ENCODE measurements at regions not wholly inside any gene's neighbourhood (a gene's known extent, or its start where the extent isn't known, plus 50 kb on each side); places are given as distances from the start of the nearest gene placed in this dataset.
A peak's percentile ranks its signal among the peaks of the same experiment; 100 is the strongest.
"Not testable (repeated sequence)": the region's sequence is repeated elsewhere in the genome, so short reads cannot be mapped to it uniquely, and the experiment has no call there.

DNA sequence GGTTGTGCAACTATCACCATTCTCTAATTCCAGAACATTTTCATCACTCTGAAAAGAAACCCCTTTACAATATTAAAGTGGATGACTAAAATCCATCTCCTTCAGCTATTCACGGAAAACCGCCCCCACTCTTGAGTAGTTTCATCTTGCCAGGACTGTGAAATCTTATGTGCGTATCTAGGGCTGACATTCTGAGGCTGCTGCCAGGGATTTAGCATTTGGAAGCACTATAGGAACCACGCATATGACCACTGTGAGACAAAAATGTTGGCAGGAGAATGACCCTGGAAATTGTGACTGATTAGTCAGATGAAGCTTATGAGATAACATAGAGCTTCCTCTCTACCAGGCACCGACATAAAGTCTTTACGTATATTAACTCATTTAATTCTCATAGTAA is 305.2 kb upstream of the PDE3A start:
- 91% methylated on average over 6 of the region's 6 CpGs for WGBS
- Histone ChIP-seq H3K27me3 (ENCODE audit: control insufficient read depth in 4 of 4, insufficient read depth in 4 of 4, low read length in 3 of 4) (no peaks in the 10 kb centered on the region), H3K4me3 (ENCODE audit: low read depth in 1 of 3, low read length in 3 of 3) (no peak overlapping the region), H3K27ac (ENCODE audit: low read depth in 1 of 2, low read length in 2 of 2) (no peak overlapping the region), H3K4me1 (ENCODE audit: control insufficient read depth in 4 of 4, insufficient read depth in 4 of 4, low read length in 3 of 4) (no peaks in the 10 kb centered on the region), H3K9ac (ENCODE audit: low read depth in 1 of 2, low read length in 2 of 2) (no peak overlapping the region), H3K36me3 (ENCODE audit: control insufficient read depth in 4 of 4, insufficient read depth in 3 of 4, low read depth in 1 of 4, low read length in 3 of 4) (no peaks in the 10 kb centered on the region), H3K9me3 (ENCODE audit: control insufficient read depth in 4 of 4, low read length in 3 of 4) (no peaks in the 10 kb centered on the region)
- DNase-seq (ENCODE audit: low spot score), result no peak
- TF ChIP-seq JUND (IDR thresholded peaks at IDR 0.05), result no peak
- TF ChIP-seq, protein P1, sequence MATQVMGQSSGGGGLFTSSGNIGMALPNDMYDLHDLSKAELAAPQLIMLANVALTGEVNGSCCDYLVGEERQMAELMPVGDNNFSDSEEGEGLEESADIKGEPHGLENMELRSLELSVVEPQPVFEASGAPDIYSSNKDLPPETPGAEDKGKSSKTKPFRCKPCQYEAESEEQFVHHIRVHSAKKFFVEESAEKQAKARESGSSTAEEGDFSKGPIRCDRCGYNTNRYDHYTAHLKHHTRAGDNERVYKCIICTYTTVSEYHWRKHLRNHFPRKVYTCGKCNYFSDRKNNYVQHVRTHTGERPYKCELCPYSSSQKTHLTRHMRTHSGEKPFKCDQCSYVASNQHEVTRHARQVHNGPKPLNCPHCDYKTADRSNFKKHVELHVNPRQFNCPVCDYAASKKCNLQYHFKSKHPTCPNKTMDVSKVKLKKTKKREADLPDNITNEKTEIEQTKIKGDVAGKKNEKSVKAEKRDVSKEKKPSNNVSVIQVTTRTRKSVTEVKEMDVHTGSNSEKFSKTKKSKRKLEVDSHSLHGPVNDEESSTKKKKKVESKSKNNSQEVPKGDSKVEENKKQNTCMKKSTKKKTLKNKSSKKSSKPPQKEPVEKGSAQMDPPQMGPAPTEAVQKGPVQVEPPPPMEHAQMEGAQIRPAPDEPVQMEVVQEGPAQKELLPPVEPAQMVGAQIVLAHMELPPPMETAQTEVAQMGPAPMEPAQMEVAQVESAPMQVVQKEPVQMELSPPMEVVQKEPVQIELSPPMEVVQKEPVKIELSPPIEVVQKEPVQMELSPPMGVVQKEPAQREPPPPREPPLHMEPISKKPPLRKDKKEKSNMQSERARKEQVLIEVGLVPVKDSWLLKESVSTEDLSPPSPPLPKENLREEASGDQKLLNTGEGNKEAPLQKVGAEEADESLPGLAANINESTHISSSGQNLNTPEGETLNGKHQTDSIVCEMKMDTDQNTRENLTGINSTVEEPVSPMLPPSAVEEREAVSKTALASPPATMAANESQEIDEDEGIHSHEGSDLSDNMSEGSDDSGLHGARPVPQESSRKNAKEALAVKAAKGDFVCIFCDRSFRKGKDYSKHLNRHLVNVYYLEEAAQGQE (IDR thresholded peaks at IDR 0.05), result no peak
- no peak for TF ChIP-seq YY1 (IDR thresholded peaks at IDR 0.05)
- TF ChIP-seq, protein P2, sequence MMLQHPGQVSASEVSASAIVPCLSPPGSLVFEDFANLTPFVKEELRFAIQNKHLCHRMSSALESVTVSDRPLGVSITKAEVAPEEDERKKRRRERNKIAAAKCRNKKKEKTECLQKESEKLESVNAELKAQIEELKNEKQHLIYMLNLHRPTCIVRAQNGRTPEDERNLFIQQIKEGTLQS (IDR thresholded peaks at IDR 0.05), result no peak
- no peak for TF ChIP-seq FOXA1 (IDR thresholded peaks at IDR 0.05)

DNA sequence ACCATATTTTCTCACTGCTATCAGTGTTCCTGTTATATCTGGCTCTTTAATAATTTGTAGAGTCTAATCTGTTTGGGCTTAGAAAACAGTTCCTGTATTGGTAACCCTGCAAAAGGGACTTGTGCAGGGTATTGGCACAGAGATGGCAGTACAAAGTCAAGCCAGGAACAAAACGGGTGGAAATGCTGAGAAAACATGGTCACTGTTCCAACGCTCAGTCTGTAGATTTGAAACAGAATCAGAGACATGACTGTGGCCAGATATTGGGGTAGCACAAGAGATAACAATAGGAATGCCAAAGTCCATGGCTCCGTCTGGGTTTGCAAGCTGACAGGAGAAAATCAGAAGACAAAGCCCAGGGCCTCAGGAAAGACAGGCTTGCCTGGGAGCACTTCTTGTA is 290.7 kb upstream of the PDE3A start:
- Histone ChIP-seq H3K4me3 (ENCODE audit: low read depth in 1 of 3, low read length in 3 of 3) (no peak overlapping the region), H3K4me1 (ENCODE audit: control insufficient read depth in 4 of 4, insufficient read depth in 4 of 4, low read length in 3 of 4) (no peaks in the 10 kb centered on the region), H3K9me3 (ENCODE audit: control insufficient read depth in 4 of 4, low read length in 3 of 4) (no peaks in the 10 kb centered on the region), H3K9ac (ENCODE audit: low read depth in 1 of 2, low read length in 2 of 2) (no peak overlapping the region), H3K27ac (ENCODE audit: low read depth in 1 of 2, low read length in 2 of 2) (no peak overlapping the region), H3K36me3 (ENCODE audit: control insufficient read depth in 4 of 4, insufficient read depth in 3 of 4, low read depth in 1 of 4, low read length in 3 of 4) (no peaks in the 10 kb centered on the region), H3K27me3 (ENCODE audit: control insufficient read depth in 4 of 4, insufficient read depth in 4 of 4, low read length in 3 of 4) (no peaks in the 10 kb centered on the region)
- DNase-seq (ENCODE audit: low spot score), result no peak
- WGBS, result 48% methylated on average over 3 of the region's 3 CpGs
- TF ChIP-seq YY1 (IDR thresholded peaks at IDR 0.05) (no peak), HNF4A (conservative IDR thresholded peaks at IDR 0.05) (peak in 1 of 2 donors; percentile 7)

DNA sequence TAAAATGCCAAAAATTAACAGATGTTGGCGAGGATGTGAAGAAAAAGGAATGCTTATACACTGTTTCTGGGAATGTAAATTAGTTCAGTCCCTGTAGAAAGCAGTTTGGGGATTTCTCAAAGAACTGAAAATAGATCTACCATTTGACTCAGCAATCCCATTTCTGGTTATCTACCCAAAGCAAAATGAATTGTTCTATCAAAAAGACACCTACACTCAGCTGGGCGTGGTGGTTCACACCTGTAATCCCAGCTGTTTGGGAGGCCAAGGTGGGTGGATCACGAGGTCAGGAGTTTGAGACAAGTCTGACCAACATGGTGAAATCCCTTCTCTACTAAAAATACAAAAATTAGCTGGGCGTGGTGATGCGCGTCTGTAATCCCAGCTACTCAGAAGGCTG is 279.3 kb upstream of the PDE3A start:
- H3K36me3 ChIP-seq (ENCODE audit: control insufficient read depth in 4 of 4, insufficient read depth in 3 of 4, low read depth in 1 of 4, low read length in 3 of 4), result no peaks in the 10 kb centered on the region
- H3K4me3 ChIP-seq (ENCODE audit: low read depth in 1 of 3, low read length in 3 of 3), result no peak overlapping the region
- no peak overlapping the region for H3K27ac ChIP-seq (ENCODE audit: low read depth in 1 of 2, low read length in 2 of 2)
- WGBS, result 86% methylated on average over 6 of the region's 6 CpGs
- no peaks in the 10 kb centered on the region for H3K9me3 ChIP-seq (ENCODE audit: control insufficient read depth in 4 of 4, low read length in 3 of 4)
- no peaks in the 10 kb centered on the region for H3K27me3 ChIP-seq (ENCODE audit: control insufficient read depth in 4 of 4, insufficient read depth in 4 of 4, low read length in 3 of 4)
- no peak for TF ChIP-seq RXRA (IDR thresholded peaks at IDR 0.05)
- TF ChIP-seq SP1 (IDR thresholded peaks at IDR 0.05), result no peak
- H3K9ac ChIP-seq (ENCODE audit: low read depth in 1 of 2, low read length in 2 of 2), result no peak overlapping the region
- H3K4me1 ChIP-seq (ENCODE audit: control insufficient read depth in 4 of 4, insufficient read depth in 4 of 4, low read length in 3 of 4), result no peaks in the 10 kb centered on the region
- DNase-seq (ENCODE audit: low spot score), result no peak

DNA sequence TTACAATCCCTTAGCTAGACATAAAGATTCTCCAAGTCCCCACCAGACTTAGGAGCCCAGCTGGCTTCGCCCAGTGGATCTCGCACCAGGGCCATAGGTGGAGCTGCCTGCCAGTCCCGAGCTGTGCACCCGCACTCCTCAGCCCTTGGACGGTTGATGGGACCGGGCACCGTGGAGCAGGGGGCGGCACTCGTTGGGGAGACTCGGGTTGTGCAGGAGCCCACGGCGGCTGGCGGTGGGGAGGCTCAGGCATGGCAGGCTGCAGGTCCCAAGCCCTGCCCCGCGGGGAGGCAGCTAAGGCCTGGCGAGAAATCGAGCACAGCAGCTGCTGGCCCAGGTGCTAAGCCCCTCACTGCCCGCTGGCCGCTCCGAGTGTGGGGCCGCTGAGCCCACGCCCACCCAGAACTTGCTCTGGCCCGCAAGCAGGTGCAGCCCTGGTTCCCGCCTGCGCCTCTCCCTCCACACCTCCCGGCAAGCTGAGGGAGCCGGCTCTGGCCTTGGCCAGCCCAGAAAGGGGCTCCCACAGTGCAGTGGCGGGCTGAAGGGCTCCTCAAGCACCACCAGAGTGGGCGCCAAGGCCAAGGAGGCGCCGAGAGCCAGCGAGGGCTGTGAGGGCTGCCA is 275.0 kb upstream of the PDE3A start:
- not testable (repeated sequence) for H3K9me3 ChIP-seq (ENCODE audit: control insufficient read depth in 4 of 4, low read length in 3 of 4); H3K4me3 ChIP-seq (ENCODE audit: low read depth in 1 of 3, low read length in 3 of 3); H3K27ac ChIP-seq (ENCODE audit: low read depth in 1 of 2, low read length in 2 of 2); DNase-seq (ENCODE audit: low spot score); H3K27me3 ChIP-seq (ENCODE audit: control insufficient read depth in 4 of 4, insufficient read depth in 4 of 4, low read length in 3 of 4); H3K36me3 ChIP-seq (ENCODE audit: control insufficient read depth in 4 of 4, insufficient read depth in 3 of 4, low read depth in 1 of 4, low read length in 3 of 4); H3K9ac ChIP-seq (ENCODE audit: low read depth in 1 of 2, low read length in 2 of 2); H3K4me1 ChIP-seq (ENCODE audit: control insufficient read depth in 4 of 4, insufficient read depth in 4 of 4, low read length in 3 of 4)
- WGBS, result 91% methylated on average over 32 of the region's 32 CpGs
